ENCODE measurements at regions not wholly inside any gene's neighbourhood (a gene's known extent, or its start where the extent isn't known, plus 50 kb on each side); places are given as distances from the start of the nearest gene placed in this dataset.

- Histone ChIP-seq H3K4me1 (ENCODE audit: control insufficient read depth in 1 of 2, insufficient read depth in 2 of 2, low read length in 2 of 2) (no peaks in the 10 kb centered on the region), H3K9me3 (ENCODE audit: control insufficient read depth in 1 of 2, low read length in 2 of 2) (no peaks in the 10 kb centered on the region), H3K36me3 (ENCODE audit: control insufficient read depth in 1 of 2, insufficient read depth in 2 of 2, low read length in 2 of 2) (no peaks in the 10 kb centered on the region), H3K27me3 (ENCODE audit: low read depth, low read length) (no peaks in the 10 kb centered on the region), H3K27ac (ENCODE audit: low read length) (no peak overlapping the region), H3K4me3 (ENCODE audit: low read depth in 1 of 2, low read length in 2 of 2) (no peak overlapping the region)
Measured at GRCh38 chr4:30879855-30880598, 159.9 kb downstream of the PCDH7 start.

GRCh38 chr4:30881985-30882384 is 161.8 kb downstream of the PCDH7 start:
- Histone ChIP-seq H3K4me1 (ENCODE audit: control insufficient read depth in 1 of 2, insufficient read depth in 2 of 2, low read length in 2 of 2) (no peaks in the 10 kb centered on the region), H3K9me3 (ENCODE audit: control insufficient read depth in 1 of 2, low read length in 2 of 2) (no peaks in the 10 kb centered on the region), H3K4me3 (ENCODE audit: low read depth in 1 of 2, low read length in 2 of 2) (no peak overlapping the region), H3K27me3 (ENCODE audit: low read depth, low read length) (no peaks in the 10 kb centered on the region), H3K36me3 (ENCODE audit: control insufficient read depth in 1 of 2, insufficient read depth in 2 of 2, low read length in 2 of 2) (no peaks in the 10 kb centered on the region), H3K27ac (ENCODE audit: low read length) (no peak overlapping the region)

- no peaks in the 10 kb centered on the region for H3K9me3 ChIP-seq (ENCODE audit: control insufficient read depth in 1 of 2, low read length in 2 of 2)
- no peak overlapping the region for H3K4me3 ChIP-seq (ENCODE audit: low read depth in 1 of 2, low read length in 2 of 2)
Measured at GRCh38 chr4:30882443-30882842, 162.3 kb downstream of the PCDH7 start.

GRCh38 chr4:30882995-30883675 is 163.0 kb downstream of the PCDH7 start:
- Histone ChIP-seq H3K4me3 (ENCODE audit: low read depth in 1 of 2, low read length in 2 of 2) (no peak overlapping the region), H3K27ac (ENCODE audit: low read length) (no peak overlapping the region), H3K27me3 (ENCODE audit: low read depth, low read length) (no peaks in the 10 kb centered on the region), H3K4me1 (ENCODE audit: control insufficient read depth in 1 of 2, insufficient read depth in 2 of 2, low read length in 2 of 2) (no peaks in the 10 kb centered on the region), H3K36me3 (ENCODE audit: control insufficient read depth in 1 of 2, insufficient read depth in 2 of 2, low read length in 2 of 2) (no peaks in the 10 kb centered on the region), H3K9me3 (ENCODE audit: control insufficient read depth in 1 of 2, low read length in 2 of 2) (no peaks in the 10 kb centered on the region)

More at GRCh38 chr4:30882443-30882842, 162.3 kb downstream of the PCDH7 start:
- no peaks in the 10 kb centered on the region for H3K36me3 ChIP-seq (ENCODE audit: control insufficient read depth in 1 of 2, insufficient read depth in 2 of 2, low read length in 2 of 2)
- no peaks in the 10 kb centered on the region for H3K27me3 ChIP-seq (ENCODE audit: low read depth, low read length)
- no peaks in the 10 kb centered on the region for H3K4me1 ChIP-seq (ENCODE audit: control insufficient read depth in 1 of 2, insufficient read depth in 2 of 2, low read length in 2 of 2)
- H3K27ac ChIP-seq (ENCODE audit: low read length) = no peak overlapping the region

- no peak overlapping the region for H3K27ac ChIP-seq (ENCODE audit: low read length)
- H3K27me3 ChIP-seq (ENCODE audit: low read depth, low read length) = no peaks in the 10 kb centered on the region
- no peaks in the 10 kb centered on the region for H3K9me3 ChIP-seq (ENCODE audit: control insufficient read depth in 1 of 2, low read length in 2 of 2)
- peaks cover 0 to 6% of the 10 kb centered on the region in 2 donors for H3K4me1 ChIP-seq (ENCODE audit: control insufficient read depth in 1 of 2, insufficient read depth in 2 of 2, low read length in 2 of 2)
- no peaks in the 10 kb centered on the region for H3K36me3 ChIP-seq (ENCODE audit: control insufficient read depth in 1 of 2, insufficient read depth in 2 of 2, low read length in 2 of 2)
- H3K4me3 ChIP-seq (ENCODE audit: low read depth in 1 of 2, low read length in 2 of 2) = no peak overlapping the region
Measured at GRCh38 chr4:30901461-30902451, 181.6 kb downstream of the PCDH7 start.

- Histone ChIP-seq H3K27ac (ENCODE audit: low read length) (no peak overlapping the region), H3K36me3 (ENCODE audit: control insufficient read depth in 1 of 2, insufficient read depth in 2 of 2, low read length in 2 of 2) (no peaks in the 10 kb centered on the region), H3K4me3 (ENCODE audit: low read depth in 1 of 2, low read length in 2 of 2) (no peak overlapping the region), H3K4me1 (ENCODE audit: control insufficient read depth in 1 of 2, insufficient read depth in 2 of 2, low read length in 2 of 2) (peaks cover 0 to 6% of the 10 kb centered on the region in 2 donors), H3K27me3 (ENCODE audit: low read depth, low read length) (no peaks in the 10 kb centered on the region), H3K9me3 (ENCODE audit: control insufficient read depth in 1 of 2, low read length in 2 of 2) (no peaks in the 10 kb centered on the region)
Measured at GRCh38 chr4:30903502-30904214, 183.5 kb downstream of the PCDH7 start.

GRCh38 chr4:30904215-30904555 is 184.0 kb downstream of the PCDH7 start:
- H3K4me3 ChIP-seq (ENCODE audit: low read depth in 1 of 2, low read length in 2 of 2) = no peak overlapping the region
- no peaks in the 10 kb centered on the region for H3K27me3 ChIP-seq (ENCODE audit: low read depth, low read length)
- H3K9me3 ChIP-seq (ENCODE audit: control insufficient read depth in 1 of 2, low read length in 2 of 2) = no peaks in the 10 kb centered on the region
- H3K36me3 ChIP-seq (ENCODE audit: control insufficient read depth in 1 of 2, insufficient read depth in 2 of 2, low read length in 2 of 2) = no peaks in the 10 kb centered on the region
- no peak overlapping the region for H3K27ac ChIP-seq (ENCODE audit: low read length)
- peaks cover 0 to 6% of the 10 kb centered on the region in 2 donors for H3K4me1 ChIP-seq (ENCODE audit: control insufficient read depth in 1 of 2, insufficient read depth in 2 of 2, low read length in 2 of 2)

GRCh38 chr4:30904588-30904987 is 184.4 kb downstream of the PCDH7 start:
- Histone ChIP-seq H3K4me3 (ENCODE audit: low read depth in 1 of 2, low read length in 2 of 2) (no peak overlapping the region), H3K27me3 (ENCODE audit: low read depth, low read length) (no peaks in the 10 kb centered on the region), H3K36me3 (ENCODE audit: control insufficient read depth in 1 of 2, insufficient read depth in 2 of 2, low read length in 2 of 2) (no peaks in the 10 kb centered on the region), H3K9me3 (ENCODE audit: control insufficient read depth in 1 of 2, low read length in 2 of 2) (no peaks in the 10 kb centered on the region), H3K27ac (ENCODE audit: low read length) (no peak overlapping the region), H3K4me1 (ENCODE audit: control insufficient read depth in 1 of 2, insufficient read depth in 2 of 2, low read length in 2 of 2) (peaks cover 0 to 6% of the 10 kb centered on the region in 2 donors)

GRCh38 chr4:30912098-30912714 is 192.0 kb downstream of the PCDH7 start:
- no peak overlapping the region for H3K27ac ChIP-seq (ENCODE audit: low read length)
- H3K36me3 ChIP-seq (ENCODE audit: control insufficient read depth in 1 of 2, insufficient read depth in 2 of 2, low read length in 2 of 2) = no peaks in the 10 kb centered on the region
- H3K9me3 ChIP-seq (ENCODE audit: control insufficient read depth in 1 of 2, low read length in 2 of 2) = no peaks in the 10 kb centered on the region
- no peaks in the 10 kb centered on the region for H3K27me3 ChIP-seq (ENCODE audit: low read depth, low read length)
- no peak overlapping the region for H3K4me3 ChIP-seq (ENCODE audit: low read depth in 1 of 2, low read length in 2 of 2)
- peaks cover 0 to 2% of the 10 kb centered on the region in 2 donors for H3K4me1 ChIP-seq (ENCODE audit: control insufficient read depth in 1 of 2, insufficient read depth in 2 of 2, low read length in 2 of 2)

GRCh38 chr4:30916337-30917274 is 196.4 kb downstream of the PCDH7 start:
- H3K4me1 ChIP-seq (ENCODE audit: control insufficient read depth in 1 of 2, insufficient read depth in 2 of 2, low read length in 2 of 2) = no peaks in the 10 kb centered on the region
- H3K4me3 ChIP-seq (ENCODE audit: low read depth in 1 of 2, low read length in 2 of 2) = no peak overlapping the region
- no peaks in the 10 kb centered on the region for H3K36me3 ChIP-seq (ENCODE audit: control insufficient read depth in 1 of 2, insufficient read depth in 2 of 2, low read length in 2 of 2)
- H3K9me3 ChIP-seq (ENCODE audit: control insufficient read depth in 1 of 2, low read length in 2 of 2) = no peaks in the 10 kb centered on the region
- H3K27ac ChIP-seq (ENCODE audit: low read length) = no peak overlapping the region
- H3K27me3 ChIP-seq (ENCODE audit: low read depth, low read length) = no peaks in the 10 kb centered on the region
